GM21825 (cell line): ENCODE measurements at regions not wholly inside any gene's neighbourhood (a gene's known extent, or its start where the extent isn't known, plus 50 kb on each side); places are given as distances from the start of the nearest gene placed in this dataset.

Experiments
- ATAC-seq: cut with Tn5 transposase; IDR thresholded peaks from one replicate; pipeline ENCODE4 v1.9.1; 2021; ENCODE audit warnings: mild to moderate bottlenecking, moderate library complexity; ENCODE audit not compliant: unreplicated experiment

DNA sequence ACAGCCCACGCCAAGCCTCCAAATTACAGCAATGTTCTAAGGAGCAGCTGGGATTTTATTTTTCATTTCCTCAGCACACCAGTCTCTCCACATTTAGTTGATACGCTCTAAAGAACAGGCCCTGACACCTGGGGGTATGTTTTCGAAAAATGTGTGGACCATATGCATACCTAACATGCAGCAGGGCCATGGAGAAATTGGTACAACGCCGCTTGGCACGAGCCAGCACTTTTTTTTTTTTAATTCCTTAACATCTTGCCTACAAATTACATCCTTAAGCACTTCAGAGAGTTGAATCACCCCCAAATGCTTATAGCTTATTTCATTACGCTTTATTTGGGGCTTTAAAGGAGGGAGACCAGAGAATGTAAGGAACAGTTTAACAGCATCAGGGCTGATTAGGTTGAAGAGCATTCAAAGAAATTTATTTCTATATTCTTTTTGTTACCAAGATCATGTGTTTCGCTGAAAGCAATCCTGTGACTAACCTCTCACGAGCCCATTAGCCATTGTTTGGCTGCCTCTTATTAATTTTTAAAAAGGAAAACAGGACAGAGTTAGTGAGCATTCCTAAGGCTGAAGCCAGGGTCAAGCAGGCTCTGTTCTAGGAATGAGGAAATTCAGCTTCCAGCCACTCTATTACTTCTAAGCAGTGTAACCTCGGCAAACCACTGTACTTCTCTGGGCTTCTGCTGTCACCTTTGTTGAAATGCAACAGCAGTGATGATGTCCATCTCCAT lies 173.8 kb downstream of the ACTL7B start:
- ATAC-seq: no peak

GRCh38 chr9:108680946-108681345 lies 174.8 kb downstream of the ACTL7B start:
- no peak for ATAC-seq

GRCh38 chr9:108677776-108678175 lies 178.0 kb downstream of the ACTL7B start:
- no peak for ATAC-seq

DNA sequence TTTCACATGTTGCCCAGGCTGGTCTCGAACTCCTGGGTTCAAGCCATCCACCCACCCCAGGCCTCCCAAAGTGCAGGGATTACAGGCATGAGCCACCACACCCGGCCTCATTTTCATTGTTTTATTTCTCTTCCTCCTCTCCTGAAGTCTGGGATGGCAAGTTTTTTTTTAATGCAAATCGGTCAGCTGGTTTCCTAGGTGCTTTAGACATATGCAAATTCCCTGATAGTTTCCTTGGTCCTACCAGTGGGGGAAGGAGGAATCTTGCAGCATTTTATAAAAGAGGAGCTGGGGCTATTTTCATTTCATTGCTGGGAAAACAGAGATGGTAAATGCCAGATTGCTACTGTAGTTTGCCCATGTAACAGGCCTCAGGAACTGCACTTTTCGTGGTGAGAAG lies 179.4 kb downstream of the ACTL7B start:
- no peak for ATAC-seq

- ATAC-seq: no peak
Observed at GRCh38 chr9:108675708-108676107, 180.1 kb downstream of the ACTL7B start.

- ATAC-seq: no peak
Observed at GRCh38 chr9:108674766-108675530, 180.8 kb downstream of the ACTL7B start.

GRCh38 chr9:108673386-108673785 lies 182.4 kb downstream of the ACTL7B start:
- ATAC-seq: no peak

DNA sequence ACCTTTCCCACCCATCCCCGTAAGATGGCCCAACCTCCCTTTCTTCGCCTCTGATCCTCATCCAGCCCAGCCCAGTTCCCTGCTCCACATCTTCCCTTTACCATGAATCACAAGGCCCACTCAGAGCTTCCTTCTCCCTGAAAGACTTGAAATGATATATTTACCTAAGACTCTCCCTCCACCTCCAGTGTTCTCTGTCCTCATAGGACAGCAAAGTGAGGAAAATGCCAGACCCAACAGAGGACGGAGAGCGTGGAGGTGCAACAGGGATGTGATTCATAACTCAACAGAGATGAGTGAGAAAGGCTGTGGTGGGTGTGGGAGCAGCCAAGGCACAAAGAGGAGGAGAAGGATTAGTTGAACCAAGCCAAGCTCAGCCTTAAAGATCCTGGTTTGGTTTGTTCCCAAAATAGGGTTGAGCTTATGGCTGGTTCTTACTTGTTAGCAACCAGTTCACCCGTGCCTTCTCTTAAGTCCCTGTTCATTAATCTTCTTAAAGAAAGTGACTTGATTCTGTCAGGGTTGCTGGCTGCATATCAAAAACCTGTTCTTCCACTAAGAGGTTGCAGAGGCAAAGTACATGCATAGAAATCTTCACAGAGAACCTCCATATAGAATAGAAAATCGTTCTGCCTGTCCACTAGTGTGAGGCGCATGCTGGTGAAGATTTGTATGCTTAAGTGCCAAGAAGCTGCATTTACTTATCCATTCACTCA lies 183.2 kb downstream of the ACTL7B start:
- no peak for ATAC-seq

DNA sequence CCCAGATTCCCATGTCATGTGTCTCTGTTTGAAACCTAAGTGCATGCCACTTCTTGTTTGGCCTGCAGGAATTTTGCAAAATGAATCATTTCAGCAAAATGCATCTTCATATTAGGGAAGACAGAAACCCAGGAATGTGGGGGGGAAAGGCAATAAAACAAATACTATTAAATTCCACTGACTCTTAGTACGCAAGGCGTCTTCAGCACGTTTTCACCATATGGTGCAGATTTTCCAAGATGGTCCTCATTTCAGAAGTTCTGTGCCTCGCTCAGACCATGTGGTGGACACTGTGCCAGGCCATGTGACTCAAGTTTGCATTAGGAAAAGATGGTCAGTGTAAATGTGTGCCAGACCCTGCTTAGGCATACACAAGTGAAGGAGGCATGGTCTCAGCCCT lies 184.0 kb downstream of the ACTL7B start:
- no peak for ATAC-seq

GRCh38 chr9:108671176-108671575 lies 184.6 kb downstream of the ACTL7B start:
- no peak for ATAC-seq

GRCh38 chr9:108668938-108669335 lies 186.8 kb downstream of the ACTL7B start:
- no peak for ATAC-seq

GRCh38 chr9:108668191-108668937 lies 187.4 kb downstream of the ACTL7B start:
- ATAC-seq: no peak

GRCh38 chr9:108666240-108666784 lies 189.5 kb downstream of the ACTL7B start:
- ATAC-seq: no peak

DNA sequence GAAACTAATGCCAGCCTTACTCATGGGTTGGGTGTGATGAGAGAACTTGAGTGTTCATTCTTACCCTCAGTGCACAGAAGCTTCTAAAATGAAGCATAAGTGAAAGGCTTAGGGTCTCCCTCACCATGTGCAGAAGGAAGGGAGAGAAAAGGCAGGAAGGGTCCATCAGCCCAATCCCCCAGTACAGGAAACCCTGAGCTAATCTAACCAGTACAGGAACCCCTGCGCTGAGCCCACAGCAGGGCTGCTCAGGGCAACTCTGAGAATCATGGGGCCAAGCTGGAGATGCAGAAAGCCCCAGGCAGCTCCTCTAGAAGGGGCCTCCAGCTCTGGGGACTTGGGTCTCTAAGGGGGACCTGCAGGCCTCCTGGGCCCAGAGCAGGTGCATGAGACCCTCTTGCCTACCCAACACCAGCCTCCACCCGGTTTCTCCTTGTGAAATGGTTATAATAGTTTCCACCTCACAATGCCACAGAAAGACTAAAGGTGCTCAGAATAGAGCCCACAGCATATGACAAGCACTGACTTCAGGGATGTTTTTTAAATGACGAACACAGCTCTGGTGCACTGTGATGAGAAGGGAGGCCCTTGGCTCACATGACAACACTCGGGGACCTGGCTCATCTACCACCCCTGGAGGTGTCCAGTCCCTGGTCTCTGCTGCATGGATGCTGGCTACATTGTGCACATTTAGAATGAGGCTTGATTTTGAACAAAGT lies 190.1 kb downstream of the ACTL7B start:
- ATAC-seq: no peak

DNA sequence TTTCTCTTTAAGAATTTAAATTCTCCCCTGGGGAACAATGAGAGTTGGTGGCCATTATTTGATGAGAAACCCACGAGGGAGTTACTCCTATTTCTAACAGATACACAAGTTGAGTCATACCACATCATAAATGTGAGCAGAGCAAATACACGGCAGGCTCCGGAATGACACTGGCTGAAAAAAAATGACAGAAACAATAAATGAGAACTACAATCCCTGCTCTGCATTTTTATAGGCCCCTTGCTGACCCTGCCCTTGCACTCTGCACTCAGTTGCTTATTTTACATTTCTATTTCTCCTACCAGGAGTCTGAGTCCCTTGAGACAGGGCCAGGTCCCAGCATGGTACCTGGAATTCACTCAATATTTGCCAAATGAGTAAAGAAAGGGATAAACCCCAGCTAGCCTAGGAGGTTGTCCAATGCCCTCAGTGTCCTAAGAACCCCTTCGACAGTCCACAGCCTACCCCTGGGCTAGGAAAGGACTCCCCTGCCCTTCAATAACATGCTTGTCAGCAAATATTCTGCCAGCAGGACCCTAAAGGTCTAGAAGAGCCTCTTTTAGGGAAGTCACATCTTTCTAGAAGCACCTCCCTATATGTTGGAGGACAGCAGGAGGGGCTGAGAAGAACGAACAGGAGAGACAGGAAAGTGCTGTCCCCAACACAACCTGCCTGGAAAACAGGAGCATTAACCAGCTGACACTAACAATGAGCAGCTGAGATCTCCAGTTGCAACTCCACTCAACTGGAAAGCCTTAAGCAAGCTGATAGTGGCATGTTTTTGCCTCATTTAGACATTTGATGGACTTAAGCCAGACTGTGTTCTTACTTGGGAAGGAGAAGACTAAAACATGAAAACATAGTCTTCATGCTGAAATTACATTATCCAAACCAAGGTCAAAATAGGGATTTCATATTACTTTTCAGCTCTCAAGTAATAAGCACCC lies 191.2 kb downstream of the ACTL7B start:
- no peak for ATAC-seq

DNA sequence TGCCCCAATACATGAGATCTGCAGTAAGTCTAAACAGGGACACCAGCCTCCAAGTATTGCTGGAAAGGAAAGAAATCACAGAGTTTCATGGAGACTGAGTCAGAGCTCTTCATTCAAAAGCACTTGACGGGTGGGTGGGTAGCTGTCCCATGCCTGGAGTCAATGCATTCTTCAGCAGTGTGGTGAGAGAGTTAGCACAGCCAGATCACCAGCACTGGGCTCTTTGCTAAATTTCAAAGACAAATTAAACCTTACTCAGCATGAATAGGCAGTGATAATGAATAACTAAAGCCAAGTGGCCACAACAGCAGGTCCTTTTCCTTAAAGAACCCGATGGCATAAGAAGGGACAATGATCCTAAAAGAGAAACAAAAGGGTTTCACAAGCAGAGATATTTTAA lies 192.4 kb downstream of the ACTL7B start:
- no peak for ATAC-seq

GRCh38 chr9:108662956-108663355 lies 192.8 kb downstream of the ACTL7B start:
- ATAC-seq: no peak

- ATAC-seq: no peak
Observed at GRCh38 chr9:108662091-108662875, 193.5 kb downstream of the ACTL7B start.
